ENCODE measurements at regions not wholly inside any gene's neighbourhood (a gene's known extent, or its start where the extent isn't known, plus 50 kb on each side); places are given as distances from the start of the nearest gene placed in this dataset.
"Not testable (repeated sequence)": the region's sequence is repeated elsewhere in the genome, so short reads cannot be mapped to it uniquely, and the experiment has no call there.

GRCh38 chr6:40169878-40170277 lies 235.6 kb upstream of the MOCS1 start:
- in situ Hi-C loops (cut with HindIII; ENCODE audit: low sequenced_read_pairs), result no loop called here

DNA sequence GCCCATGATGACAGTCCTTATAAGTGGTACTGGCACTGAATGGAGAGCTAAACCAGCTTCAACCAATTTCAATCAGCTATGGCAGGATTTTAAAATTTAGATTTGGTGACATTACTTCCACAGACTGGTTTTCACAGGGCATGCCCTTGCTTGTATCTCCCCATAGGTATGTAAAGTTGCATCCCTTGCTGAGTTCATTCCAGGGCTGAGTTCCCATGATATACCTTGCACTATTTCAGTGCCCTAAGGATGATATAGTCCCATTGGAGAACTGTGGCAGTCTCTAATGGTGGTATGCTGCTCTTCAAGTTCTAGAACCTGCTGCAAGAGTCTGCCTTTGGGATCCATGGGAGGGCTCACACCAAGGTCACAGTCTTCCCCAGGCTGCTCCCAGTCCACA lies 232.7 kb upstream of the MOCS1 start:
- in situ Hi-C loops (cut with HindIII; ENCODE audit: low sequenced_read_pairs), result no loop called here

More at GRCh38 chr6:40169878-40170277, 235.6 kb upstream of the MOCS1 start:
- DNase-seq (ENCODE audit: low spot score), result no peak

GRCh38 chr6:40165036-40165709 lies 230.9 kb upstream of the MOCS1 start:
- no peak for DNase-seq (ENCODE audit: low spot score)
- in situ Hi-C loops (cut with HindIII; ENCODE audit: low sequenced_read_pairs), result no loop called here

More for the DNA sequence above, 232.7 kb upstream of the MOCS1 start:
- DNase-seq (ENCODE audit: low spot score), result no peak

- DNase-seq (ENCODE audit: low spot score), result no peak
These were observed 230.1 kb upstream of the MOCS1 start for GRCh38 chr6:40164345-40164755.

GRCh38 chr6:40163924-40164323 lies 229.7 kb upstream of the MOCS1 start:
- DNase-seq (ENCODE audit: low spot score), result no peak
- in situ Hi-C loops (cut with HindIII; ENCODE audit: low sequenced_read_pairs), result no loop called here

More at GRCh38 chr6:40164345-40164755, 230.1 kb upstream of the MOCS1 start:
- in situ Hi-C loops (cut with HindIII; ENCODE audit: low sequenced_read_pairs), result no loop called here

DNA sequence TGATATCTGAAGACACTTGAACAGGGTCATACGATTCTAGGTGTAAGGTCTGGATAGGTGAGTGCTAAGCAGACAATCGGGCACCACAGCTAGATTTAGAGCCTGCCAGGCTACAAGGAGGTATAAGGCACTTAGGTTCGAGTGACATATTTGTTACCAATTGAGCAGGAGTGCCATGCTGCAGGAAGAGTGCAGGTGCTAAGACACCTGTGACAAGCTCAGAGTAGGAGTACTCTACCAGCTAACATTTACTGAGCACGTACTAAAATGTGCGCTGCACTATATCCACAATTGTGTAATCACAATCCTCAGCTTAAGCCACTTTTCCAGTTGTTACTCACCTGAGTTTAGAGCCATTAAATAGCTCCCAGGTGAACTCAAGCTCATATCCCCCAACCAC lies 227.8 kb upstream of the MOCS1 start:
- in situ Hi-C loops (cut with HindIII; ENCODE audit: low sequenced_read_pairs), result no loop called here
- DNase-seq (ENCODE audit: low spot score), result no peak

DNA sequence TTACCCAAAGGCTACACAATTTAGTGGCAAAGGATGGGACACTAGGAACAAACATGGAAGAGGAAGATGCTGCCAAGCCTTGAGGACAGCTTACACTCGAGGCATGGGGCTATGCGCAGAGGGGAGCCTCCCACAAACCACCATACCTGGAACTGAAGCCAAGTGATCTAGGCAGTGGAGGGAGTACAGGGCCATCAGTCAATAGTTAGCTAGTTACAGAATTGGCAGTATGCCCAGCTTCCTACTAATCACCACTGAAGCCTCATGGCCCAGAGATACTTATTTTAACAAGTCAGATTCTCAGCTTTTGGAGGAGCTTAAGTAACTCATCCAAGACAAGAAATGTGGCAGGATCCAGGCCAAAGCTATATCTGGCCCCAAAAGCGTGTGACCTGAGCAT lies 226.6 kb upstream of the MOCS1 start:
- in situ Hi-C loops (cut with HindIII; ENCODE audit: low sequenced_read_pairs), result no loop called here
- DNase-seq (ENCODE audit: low spot score), result no peak

DNA sequence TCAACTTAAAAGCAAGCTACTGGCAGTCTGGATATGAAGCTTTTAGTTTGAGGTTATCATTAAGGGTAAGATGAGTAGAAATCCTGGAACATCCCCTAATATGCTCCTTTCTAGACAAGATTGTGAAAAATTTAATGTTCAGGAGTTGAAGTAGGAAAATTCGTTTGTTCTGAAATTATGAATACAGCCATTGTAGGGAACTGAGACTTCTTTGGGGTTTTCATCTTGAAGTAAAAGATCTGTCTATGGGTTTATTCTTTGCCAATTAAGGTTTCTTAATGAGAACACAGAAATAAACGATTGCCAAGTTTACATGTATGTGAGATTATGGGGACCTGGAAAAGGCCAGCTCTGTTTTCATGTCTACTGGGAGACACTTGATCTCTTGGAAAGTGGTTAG lies 225.6 kb upstream of the MOCS1 start:
- no peak for DNase-seq (ENCODE audit: low spot score)
- in situ Hi-C loops (cut with HindIII; ENCODE audit: low sequenced_read_pairs), result no loop called here

- in situ Hi-C loops (cut with HindIII; ENCODE audit: low sequenced_read_pairs), result no loop called here
- DNase-seq (ENCODE audit: low spot score), result no peak
These were observed 218.6 kb upstream of the MOCS1 start for GRCh38 chr6:40152701-40153436.

- DNase-seq (ENCODE audit: low spot score), result no peak
These were observed 217.9 kb upstream of the MOCS1 start for GRCh38 chr6:40152196-40152595.

DNA sequence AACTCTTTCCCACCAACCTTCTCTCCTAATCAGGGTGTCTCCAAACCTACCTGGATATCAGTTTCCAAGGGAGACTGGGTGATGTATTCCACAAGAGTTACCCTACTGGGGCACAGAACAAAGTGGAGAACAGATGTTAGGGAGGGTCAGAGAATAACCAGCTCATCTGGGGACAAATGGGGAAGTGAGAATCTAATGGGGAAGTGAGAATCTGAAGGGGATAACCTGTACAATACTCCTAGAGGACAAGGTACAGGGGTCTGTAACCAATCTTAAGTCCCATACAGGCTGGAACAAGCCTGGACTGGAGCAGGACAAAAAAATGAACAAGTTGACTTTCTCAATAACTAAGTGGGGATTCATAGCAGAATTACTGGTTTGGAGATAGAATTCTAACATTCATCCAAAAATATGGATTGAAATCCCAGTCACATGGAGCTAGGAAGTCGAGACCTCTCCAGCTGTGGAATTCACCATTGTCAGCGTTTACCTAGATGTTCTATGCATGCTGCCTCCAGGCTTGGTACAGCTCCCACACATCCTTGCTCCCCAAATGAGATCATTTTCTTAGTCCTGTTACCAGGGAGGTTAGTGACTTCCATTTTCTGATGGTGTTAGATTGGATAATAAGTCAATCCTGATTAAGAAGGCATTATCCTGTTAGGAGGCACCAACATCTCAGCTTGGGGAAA lies 214.8 kb upstream of the MOCS1 start:
- DNase-seq (ENCODE audit: low spot score), result no peak
- in situ Hi-C loops (cut with HindIII; ENCODE audit: low sequenced_read_pairs), result no loop called here

More at GRCh38 chr6:40152196-40152595, 217.9 kb upstream of the MOCS1 start:
- in situ Hi-C loops (cut with HindIII; ENCODE audit: low sequenced_read_pairs), result no loop called here

DNA sequence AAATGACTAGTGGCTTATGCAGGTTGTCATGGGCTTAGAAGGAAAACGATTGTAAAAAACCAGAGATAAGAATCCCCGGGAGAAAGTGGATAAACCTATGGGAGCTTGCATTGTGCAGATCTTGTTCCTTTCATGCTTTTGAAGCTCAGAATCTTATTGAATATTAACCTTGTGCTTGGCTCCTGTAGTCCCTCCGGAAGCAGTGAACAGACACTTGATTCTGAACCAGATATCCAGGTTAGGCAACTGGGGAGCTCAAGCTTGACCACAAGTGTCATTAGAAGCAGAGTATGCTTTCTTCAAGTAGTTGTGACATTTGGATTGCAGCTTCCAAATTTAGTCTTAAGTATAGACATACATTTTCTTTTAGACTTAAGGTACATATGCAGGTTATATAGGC lies 212.6 kb upstream of the MOCS1 start:
- in situ Hi-C loops (cut with HindIII; ENCODE audit: low sequenced_read_pairs), result no loop called here
- DNase-seq (ENCODE audit: low spot score), result no peak

DNA sequence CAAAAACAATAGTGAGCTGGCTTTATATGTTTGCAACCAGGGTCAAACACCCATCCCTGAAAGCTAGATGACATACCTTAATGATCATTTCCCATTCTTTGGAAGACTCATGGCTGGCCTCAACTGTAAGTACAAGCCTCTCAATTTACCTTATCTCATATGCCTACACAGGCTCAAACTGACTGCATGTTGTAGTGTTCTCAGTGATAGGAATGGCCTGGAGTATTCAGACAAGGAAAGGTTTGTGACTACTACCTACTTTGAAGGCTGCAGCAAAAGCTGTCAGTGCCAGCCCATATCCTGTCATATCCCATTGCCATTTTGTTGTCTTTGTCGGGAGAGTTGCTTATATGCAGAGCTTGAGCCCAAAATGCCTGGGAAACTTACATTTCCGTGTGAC lies 205.2 kb upstream of the MOCS1 start:
- no peak for DNase-seq (ENCODE audit: low spot score)
- in situ Hi-C loops (cut with HindIII; ENCODE audit: low sequenced_read_pairs), result no loop called here

DNA sequence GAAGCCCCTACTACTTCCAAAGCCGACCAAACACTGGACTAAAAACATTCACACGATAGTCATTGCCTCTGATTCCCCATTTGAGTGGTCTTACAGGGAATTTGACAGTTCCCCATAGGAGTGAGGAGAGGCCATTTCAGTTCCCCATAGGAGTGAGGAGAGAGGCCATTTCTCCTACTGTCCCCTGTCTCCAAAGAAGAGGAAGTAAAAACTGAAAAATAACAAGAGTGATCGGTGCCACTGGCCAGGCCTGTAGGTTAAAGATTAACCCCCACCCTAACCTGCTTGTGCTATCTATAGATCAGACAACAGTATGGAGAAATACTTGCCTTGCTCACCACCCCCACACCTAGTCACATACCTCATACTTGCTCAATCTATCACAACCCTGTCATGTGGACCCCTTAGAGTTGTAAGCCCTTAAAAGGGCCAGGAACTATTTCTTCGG lies 204.0 kb upstream of the MOCS1 start:
- DNase-seq (ENCODE audit: low spot score), result no peak
- in situ Hi-C loops (cut with HindIII; ENCODE audit: low sequenced_read_pairs), result no loop called here

DNA sequence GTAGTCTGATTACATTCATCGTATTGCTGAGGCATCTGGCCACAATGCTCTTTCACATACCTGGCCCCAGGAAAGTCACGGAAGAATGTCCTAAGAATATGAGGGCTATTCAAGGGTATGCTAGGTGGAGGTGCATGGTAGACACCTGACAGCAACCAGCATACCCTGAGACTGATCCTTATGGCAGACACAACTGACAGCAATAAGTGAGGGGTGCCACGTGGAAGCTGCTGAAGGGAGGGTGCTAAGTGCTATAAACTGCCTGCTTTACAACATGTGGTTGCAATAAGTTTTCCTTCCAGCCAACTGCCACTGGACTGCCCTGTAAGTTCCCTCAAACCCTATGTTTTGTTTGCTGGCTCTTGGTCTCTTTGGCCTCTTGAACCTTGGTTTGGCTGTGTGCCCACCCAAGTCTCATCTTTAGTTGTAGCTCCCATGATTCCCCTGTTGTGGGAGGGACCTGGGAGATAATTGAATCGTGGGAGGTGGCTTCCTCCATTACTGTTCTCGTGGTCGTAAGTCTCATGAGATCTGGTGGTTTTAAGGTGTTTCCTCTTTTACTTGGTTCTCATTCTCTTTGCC lies 201.3 kb upstream of the MOCS1 start:
- in situ Hi-C loops (cut with HindIII; ENCODE audit: low sequenced_read_pairs), result no loop called here
- DNase-seq (ENCODE audit: low spot score), result no peak

- DNase-seq (ENCODE audit: low spot score); in situ Hi-C loops (cut with HindIII; ENCODE audit: low sequenced_read_pairs): not testable (repeated sequence)
These were observed 199.7 kb upstream of the MOCS1 start for GRCh38 chr6:40133981-40134380.

DNA sequence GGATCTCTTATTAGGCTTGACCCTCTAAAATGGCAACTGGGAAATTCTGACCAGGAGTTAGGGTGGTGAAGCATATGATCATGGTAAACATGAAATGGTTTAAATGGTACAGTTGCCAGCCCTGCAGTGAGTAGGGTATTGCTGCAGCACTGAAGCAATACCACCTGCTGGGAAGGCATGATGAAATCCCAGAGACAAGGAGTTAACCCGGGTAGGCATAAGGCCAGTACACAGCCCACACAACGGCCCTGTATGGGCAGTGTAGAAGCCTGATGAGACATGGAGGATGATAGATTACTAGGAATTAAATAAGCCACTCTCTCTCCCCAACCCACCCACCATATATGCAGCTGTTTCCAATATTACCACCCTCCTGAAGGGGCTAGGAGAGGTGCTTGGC lies 197.4 kb upstream of the MOCS1 start:
- DNase-seq (ENCODE audit: low spot score), result no peak
- in situ Hi-C loops (cut with HindIII; ENCODE audit: low sequenced_read_pairs), result no loop called here

GRCh38 chr6:40128127-40128526 lies 193.9 kb upstream of the MOCS1 start:
- in situ Hi-C loops (cut with HindIII; ENCODE audit: low sequenced_read_pairs), result no loop called here
- no peak for DNase-seq (ENCODE audit: low spot score)

DNA sequence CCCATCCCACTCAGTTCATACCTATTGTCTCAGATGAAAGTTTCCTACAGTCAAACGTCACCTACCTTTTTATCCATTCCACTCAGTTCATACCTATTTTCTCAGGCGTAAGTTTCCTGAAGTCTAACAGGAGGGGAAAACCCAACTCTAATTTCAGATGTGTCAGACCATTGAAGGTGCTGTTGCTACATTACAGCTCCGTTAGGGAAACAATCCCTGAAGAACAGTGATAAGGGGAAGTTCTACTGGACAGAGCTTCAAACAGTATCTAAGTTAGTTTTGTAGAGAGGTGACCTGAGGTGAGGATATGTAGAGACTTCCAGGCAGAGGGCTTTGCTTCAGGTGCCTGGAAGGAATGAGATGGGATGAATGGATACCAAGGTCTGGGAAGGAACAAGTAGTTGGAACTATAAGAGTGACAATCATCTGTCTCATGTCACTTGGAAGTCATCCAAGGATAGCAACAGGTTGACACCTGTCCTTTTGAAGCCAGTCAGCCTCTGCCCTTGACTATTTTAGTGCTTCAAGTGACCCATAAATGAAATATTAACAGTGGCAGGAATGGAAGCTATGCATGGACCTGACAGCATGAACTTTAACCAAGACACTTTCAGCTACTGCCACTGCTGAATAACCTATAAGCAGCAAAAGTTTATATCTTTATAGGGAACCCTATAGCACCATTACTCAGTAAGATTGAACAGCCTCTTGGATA lies 191.6 kb upstream of the MOCS1 start:
- no peak for DNase-seq (ENCODE audit: low spot score)
- in situ Hi-C loops (cut with HindIII; ENCODE audit: low sequenced_read_pairs), result no loop called here
